Stimulated activated CD4-positive, alpha-beta T cell treated with anti-CD3 and anti-CD28 coated beads, Interleukin-4, amount 100 ng/mL, for 1 hour (primary cell): ENCODE measurements at regions not wholly inside any gene's neighbourhood (a gene's known extent, or its start where the extent isn't known, plus 50 kb on each side); places are given as distances from the start of the nearest gene placed in this dataset.

Experiments used
- DNase-seq: peaks from one replicate; pipeline ENCODE4 v3.0.0-alpha.2; 2020

GRCh38 chr6:25070547-25071366, 135.0 kb upstream of the RIPOR2 start:
- DNase-seq = peak; percentile 71

GRCh38 chr6:25078141-25078540, 142.4 kb upstream of the RIPOR2 start:
- no peak for DNase-seq

- DNase-seq = no peak
Measured at GRCh38 chr6:25083784-25084507, 148.2 kb upstream of the RIPOR2 start.

- DNase-seq = no peak
Measured at GRCh38 chr6:25084508-25084833, 148.7 kb upstream of the RIPOR2 start.

- DNase-seq = no peak
Measured at GRCh38 chr6:25085756-25086155, 150.0 kb upstream of the RIPOR2 start.

- no peak for DNase-seq
Measured at GRCh38 chr6:25086500-25087091, 150.8 kb upstream of the RIPOR2 start.

GRCh38 chr6:25088513-25088912, 152.8 kb upstream of the RIPOR2 start:
- no peak for DNase-seq

GRCh38 chr6:25089442-25089841, 153.7 kb upstream of the RIPOR2 start:
- no peak for DNase-seq

GRCh38 chr6:25094726-25095125, 159.0 kb upstream of the RIPOR2 start:
- no peak for DNase-seq

- DNase-seq = no peak
Measured at GRCh38 chr6:25100288-25100687, 164.5 kb upstream of the RIPOR2 start.

- no peak for DNase-seq
Measured at GRCh38 chr6:25103603-25104002, 167.8 kb upstream of the RIPOR2 start.

- DNase-seq = no peak
Measured at GRCh38 chr6:25105070-25105925, 169.5 kb upstream of the RIPOR2 start.

- DNase-seq = no peak
Measured at GRCh38 chr6:25107218-25107617, 171.5 kb upstream of the RIPOR2 start.

- no peak for DNase-seq
Measured at GRCh38 chr6:25111782-25112181, 167.4 kb upstream of the CARMIL1 start.

GRCh38 chr6:25112322-25112773, 166.8 kb upstream of the CARMIL1 start:
- no peak for DNase-seq

- DNase-seq = no peak
Measured at GRCh38 chr6:25113436-25113835, 165.7 kb upstream of the CARMIL1 start.

GRCh38 chr6:25118038-25118437, 161.1 kb upstream of the CARMIL1 start:
- DNase-seq = no peak

- no peak for DNase-seq
Measured at GRCh38 chr6:25121186-25121585, 158.0 kb upstream of the CARMIL1 start.

GRCh38 chr6:25122001-25122400, 157.2 kb upstream of the CARMIL1 start:
- DNase-seq = no peak

GRCh38 chr6:25122622-25123237, 156.4 kb upstream of the CARMIL1 start:
- DNase-seq = no peak

- DNase-seq = no peak
Measured at GRCh38 chr6:25124216-25124715, 154.9 kb upstream of the CARMIL1 start.

GRCh38 chr6:25125736-25126135, 153.4 kb upstream of the CARMIL1 start:
- DNase-seq = no peak
